HEK293 (cell line): ENCODE measurements at regions not wholly inside any gene's neighbourhood (a gene's known extent, or its start where the extent isn't known, plus 50 kb on each side); places are given as distances from the start of the nearest gene placed in this dataset.

Experiments used
- CTCF ChIA-PET: fragments of 350-600 bp; formaldehyde crosslinking; extraction: SDS; loops from one replicate; lab custom pipeline; 2021; ENCODE audit warnings: antibody characterized with exemption; lab: Yijun Ruan, JAX
- POLR2A ChIA-PET: fragments of 300-600 bp; formaldehyde crosslinking; extraction: SDS; loops from one replicate; lab custom pipeline; 2020; ENCODE audit warnings: antibody characterized with exemption, inconsistent platforms; lab: Yijun Ruan, JAX
- H3K27ac ChIP-seq: fragments of 200-500 bp; sonication (Bioruptor generic); 2 replicates; pipeline ENCODE4 v1.5.1; 2014; ENCODE audit warnings: low read depth, low read length, control low read depth, inconsistent platforms; ENCODE audit errors: extremely low read depth
- H3K36me3 ChIP-seq, 2 experiments: fragments of 200-500 bp in 1 of 2; sonication (Bioruptor generic) in 1 of 2; 1 replicate in 1 of 2; 2 replicates in 1 of 2; pipeline ENCODE4 v1.5.1; 2014 to 2017; ENCODE audit warnings: inconsistent platforms in 2 of 2, low read length in 2 of 2; ENCODE audit not compliant: control insufficient read depth in 2 of 2, insufficient read depth in 1 of 2
- H3K4me1 ChIP-seq: fragments of 200-500 bp; sonication (Bioruptor generic); 2 replicates; pipeline ENCODE4 v1.5.1; 2014; ENCODE audit warnings: mild to moderate bottlenecking, low read length, inconsistent platforms; ENCODE audit not compliant: control insufficient read depth, insufficient read depth
- H3K4me3 ChIP-seq: 2 replicates; pipeline ENCODE4 v1.5.1; 2011; ENCODE audit warnings: low read depth, mild to moderate bottlenecking, control low read depth, low read length, moderate library complexity
- H3K9me3 ChIP-seq: fragments of 200-500 bp; sonication (Bioruptor generic); 2 replicates; pipeline ENCODE4 v1.5.1; 2014; ENCODE audit warnings: low read depth, low read length, inconsistent platforms; ENCODE audit not compliant: control insufficient read depth, insufficient read depth
- BCL11B ChIP-seq: fragments of 450-650 bp; formaldehyde crosslinking; IDR thresholded peaks from 2 replicates; pipeline ENCODE4 v1.5.1; 2016; ENCODE audit warnings: low read depth, missing biosample characterization, missing genetic modification characterization
- GFI1B ChIP-seq: fragments of 450-650 bp; formaldehyde crosslinking; IDR thresholded peaks from 2 replicates; pipeline ENCODE4 v1.5.1; 2016; ENCODE audit warnings: missing biosample characterization, missing genetic modification characterization
- GLI4 ChIP-seq: fragments of 450-650 bp; formaldehyde crosslinking; IDR thresholded peaks from 2 replicates; pipeline ENCODE4 v1.5.1; 2016; ENCODE audit warnings: missing biosample characterization, missing genetic modification characterization
- KLF10 ChIP-seq: fragments of 450-650 bp; IDR thresholded peaks from 2 replicates; pipeline ENCODE4 v1.5.1; 2018; ENCODE audit warnings: missing biosample characterization, mild to moderate bottlenecking, missing genetic modification characterization
- KLF8 ChIP-seq: fragments of 450-650 bp; formaldehyde crosslinking; IDR thresholded peaks from 2 replicates; pipeline ENCODE4 v1.5.1; 2016; ENCODE audit warnings: missing biosample characterization, missing genetic modification characterization
- OSR2 ChIP-seq: fragments of 450-650 bp; formaldehyde crosslinking; IDR thresholded peaks from 2 replicates; pipeline ENCODE4 v1.5.1; 2016; ENCODE audit warnings: missing biosample characterization, missing genetic modification characterization
- RBAK ChIP-seq: fragments of 450-650 bp; formaldehyde crosslinking; IDR thresholded peaks from 2 replicates; pipeline ENCODE4 v1.5.1; 2016; ENCODE audit warnings: missing biosample characterization, missing genetic modification characterization
- REPIN1 ChIP-seq: fragments of 450-650 bp; formaldehyde crosslinking; IDR thresholded peaks from 2 replicates; pipeline ENCODE4 v1.5.1; 2017; ENCODE audit warnings: missing biosample characterization, missing genetic modification characterization, low read depth
- ZEB2 ChIP-seq: fragments of 450-650 bp; formaldehyde crosslinking; IDR thresholded peaks from 2 replicates; pipeline ENCODE4 v1.5.1; 2016; ENCODE audit warnings: missing biosample characterization, missing genetic modification characterization
- ZNF140 ChIP-seq: fragments of 450-650 bp; formaldehyde crosslinking; IDR thresholded peaks from 2 replicates; pipeline ENCODE4 v1.5.1; 2016; ENCODE audit warnings: missing biosample characterization, missing genetic modification characterization
- ZNF19 ChIP-seq: fragments of 450-650 bp; formaldehyde crosslinking; IDR thresholded peaks from 2 replicates; pipeline ENCODE4; 2016; ENCODE audit warnings: missing biosample characterization, missing genetic modification characterization, low read depth
- ZNF202 ChIP-seq: fragments of 450-650 bp; formaldehyde crosslinking; IDR thresholded peaks from 2 replicates; pipeline ENCODE4 v1.5.1; 2016; ENCODE audit warnings: missing biosample characterization, missing genetic modification characterization, borderline replicate concordance
- ZNF248 ChIP-seq: fragments of 450-650 bp; formaldehyde crosslinking; IDR thresholded peaks from 2 replicates; pipeline ENCODE4 v1.5.1; 2017; ENCODE audit warnings: missing biosample characterization, missing genetic modification characterization
- ZNF302 ChIP-seq: fragments of 450-650 bp; formaldehyde crosslinking; IDR thresholded peaks from 2 replicates; pipeline ENCODE4 v1.5.1; 2016; ENCODE audit warnings: missing biosample characterization, missing genetic modification characterization, low read depth
- ZNF629 ChIP-seq: fragments of 450-650 bp; formaldehyde crosslinking; IDR thresholded peaks from 2 replicates; pipeline ENCODE4 v1.5.1; 2017; ENCODE audit warnings: missing biosample characterization, missing genetic modification characterization
- ZNF76 ChIP-seq: fragments of 450-650 bp; formaldehyde crosslinking; IDR thresholded peaks from 2 replicates; pipeline ENCODE4; 2016; ENCODE audit warnings: low read depth, missing biosample characterization, missing genetic modification characterization, borderline replicate concordance
- ZNF837 ChIP-seq: fragments of 450-650 bp; formaldehyde crosslinking; IDR thresholded peaks from 2 replicates; pipeline ENCODE4 v1.5.1; 2016; ENCODE audit warnings: missing biosample characterization, missing genetic modification characterization
- TF ChIP-seq, protein P1 (sequence below): fragments of 450-650 bp; formaldehyde crosslinking; IDR thresholded peaks from 2 replicates; pipeline ENCODE4 v1.5.1; 2017; ENCODE audit warnings: missing biosample characterization, mild to moderate bottlenecking, missing genetic modification characterization, moderate library complexity
- TF ChIP-seq, protein P2 (sequence below): fragments of 450-650 bp; IDR thresholded peaks from 2 replicates; pipeline ENCODE4 v1.5.1; 2018; ENCODE audit warnings: missing biosample characterization, missing genetic modification characterization
- TF ChIP-seq, protein P3 (sequence below): fragments of 450-650 bp; IDR thresholded peaks from 2 replicates; pipeline ENCODE4 v1.5.1; 2018; ENCODE audit warnings: missing biosample characterization, mild to moderate bottlenecking, missing genetic modification characterization
- TF ChIP-seq, protein P4 (sequence below): fragments of 450-650 bp; formaldehyde crosslinking; IDR thresholded peaks from 2 replicates; pipeline ENCODE4 v1.5.1; 2016; ENCODE audit warnings: missing biosample characterization, missing genetic modification characterization
- TF ChIP-seq, protein P5 (sequence below): fragments of 450-650 bp; formaldehyde crosslinking; IDR thresholded peaks from 2 replicates; pipeline ENCODE4; 2016; ENCODE audit warnings: missing biosample characterization, missing genetic modification characterization
- TF ChIP-seq, protein P6 (sequence below): fragments of 450-650 bp; formaldehyde crosslinking; IDR thresholded peaks from 2 replicates; pipeline ENCODE4 v1.5.1; 2016; ENCODE audit warnings: missing biosample characterization, missing genetic modification characterization, borderline replicate concordance

DNA sequence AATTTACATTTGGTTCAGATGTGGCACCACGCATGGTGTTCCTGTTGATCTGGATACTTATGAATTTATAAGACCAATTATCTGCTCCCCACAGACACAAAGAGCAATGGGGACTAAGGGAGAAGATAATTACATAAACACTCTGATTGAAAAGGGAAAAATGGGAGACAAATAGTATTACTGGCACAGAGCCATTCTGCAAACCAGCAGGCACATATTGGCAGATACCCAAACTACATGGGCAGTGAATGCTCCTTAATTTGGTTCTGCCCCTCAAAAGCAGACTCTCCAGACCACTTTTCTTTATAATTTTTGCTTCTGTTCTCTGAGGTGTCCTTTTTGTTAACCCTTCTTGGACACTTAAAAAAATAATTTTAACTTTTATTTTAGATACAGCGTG is 1674.2 kb downstream of the PCDH9 start (continued):
- TF ChIP-seq ZNF19 (tag by site-specific recombination) (no peak), ZEB2 (tag by site-specific recombination) (no peak), GFI1B (tag by site-specific recombination) (no peak), ZNF202 (tag by site-specific recombination) (no peak), KLF10 (tag by site-specific recombination) (no peak)
- TF ChIP-seq, protein P1, sequence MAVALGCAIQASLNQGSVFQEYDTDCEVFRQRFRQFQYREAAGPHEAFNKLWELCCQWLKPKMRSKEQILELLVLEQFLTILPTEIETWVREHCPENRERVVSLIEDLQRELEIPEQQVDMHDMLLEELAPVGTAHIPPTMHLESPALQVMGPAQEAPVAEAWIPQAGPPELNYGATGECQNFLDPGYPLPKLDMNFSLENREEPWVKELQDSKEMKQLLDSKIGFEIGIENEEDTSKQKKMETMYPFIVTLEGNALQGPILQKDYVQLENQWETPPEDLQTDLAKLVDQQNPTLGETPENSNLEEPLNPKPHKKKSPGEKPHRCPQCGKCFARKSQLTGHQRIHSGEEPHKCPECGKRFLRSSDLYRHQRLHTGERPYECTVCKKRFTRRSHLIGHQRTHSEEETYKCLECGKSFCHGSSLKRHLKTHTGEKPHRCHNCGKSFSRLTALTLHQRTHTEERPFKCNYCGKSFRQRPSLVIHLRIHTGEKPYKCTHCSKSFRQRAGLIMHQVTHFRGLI (tag by site-specific recombination) = no peak
- TF ChIP-seq, protein P2, sequence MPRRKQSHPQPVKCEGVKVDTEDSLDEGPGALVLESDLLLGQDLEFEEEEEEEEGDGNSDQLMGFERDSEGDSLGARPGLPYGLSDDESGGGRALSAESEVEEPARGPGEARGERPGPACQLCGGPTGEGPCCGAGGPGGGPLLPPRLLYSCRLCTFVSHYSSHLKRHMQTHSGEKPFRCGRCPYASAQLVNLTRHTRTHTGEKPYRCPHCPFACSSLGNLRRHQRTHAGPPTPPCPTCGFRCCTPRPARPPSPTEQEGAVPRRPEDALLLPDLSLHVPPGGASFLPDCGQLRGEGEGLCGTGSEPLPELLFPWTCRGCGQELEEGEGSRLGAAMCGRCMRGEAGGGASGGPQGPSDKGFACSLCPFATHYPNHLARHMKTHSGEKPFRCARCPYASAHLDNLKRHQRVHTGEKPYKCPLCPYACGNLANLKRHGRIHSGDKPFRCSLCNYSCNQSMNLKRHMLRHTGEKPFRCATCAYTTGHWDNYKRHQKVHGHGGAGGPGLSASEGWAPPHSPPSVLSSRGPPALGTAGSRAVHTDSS = no peak
- TF ChIP-seq, all 188 proteins: peak for 0

DNA sequence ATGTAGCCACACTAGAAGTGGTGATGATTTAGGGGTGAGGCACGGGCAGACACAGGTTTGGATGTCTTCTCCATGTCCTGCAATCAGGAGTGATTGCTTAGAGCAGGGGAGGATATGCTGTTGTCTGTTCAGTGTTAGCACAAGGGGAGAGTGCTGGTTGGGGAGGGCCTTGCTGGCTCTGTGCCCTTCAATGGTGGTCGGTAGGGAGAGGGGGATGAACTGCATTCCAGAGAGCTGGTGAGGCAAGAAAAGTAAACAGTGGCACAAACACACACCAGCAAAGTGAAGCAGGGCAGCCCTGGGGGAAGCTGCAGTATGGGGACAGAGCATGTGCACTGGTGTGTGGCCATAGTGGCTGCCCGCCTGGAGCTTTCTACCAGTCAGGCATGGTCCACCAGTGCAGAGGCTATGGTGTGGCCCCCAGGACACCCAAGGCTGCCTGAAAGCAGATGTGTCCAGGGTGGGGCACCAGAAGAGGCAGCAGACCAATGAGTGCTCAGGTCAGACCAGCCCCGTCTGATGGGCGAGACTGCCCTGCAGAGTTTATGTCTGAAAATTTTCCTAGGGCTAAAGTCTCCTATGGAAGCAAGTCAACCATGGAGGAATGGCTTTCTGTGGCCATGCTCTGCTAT is 1676.9 kb downstream of the PCDH9 start:
- no peak overlapping the region for H3K27ac ChIP-seq
- no peaks in the 10 kb centered on the region for H3K4me1 ChIP-seq
- CTCF ChIA-PET = no interaction called here
- no peaks in the 10 kb centered on the region for H3K36me3 ChIP-seq
- H3K4me3 ChIP-seq = no peak overlapping the region
- POLR2A ChIA-PET = no interaction called here
- H3K9me3 ChIP-seq = no peaks in the 10 kb centered on the region
- TF ChIP-seq OSR2 (tag by site-specific recombination) = no peak
- no peak for TF ChIP-seq ZNF248 (tag by site-specific recombination)
- no peak for TF ChIP-seq BCL11B (tag by site-specific recombination)
- no peak for TF ChIP-seq GLI4 (tag by site-specific recombination)
- TF ChIP-seq, protein P3, sequence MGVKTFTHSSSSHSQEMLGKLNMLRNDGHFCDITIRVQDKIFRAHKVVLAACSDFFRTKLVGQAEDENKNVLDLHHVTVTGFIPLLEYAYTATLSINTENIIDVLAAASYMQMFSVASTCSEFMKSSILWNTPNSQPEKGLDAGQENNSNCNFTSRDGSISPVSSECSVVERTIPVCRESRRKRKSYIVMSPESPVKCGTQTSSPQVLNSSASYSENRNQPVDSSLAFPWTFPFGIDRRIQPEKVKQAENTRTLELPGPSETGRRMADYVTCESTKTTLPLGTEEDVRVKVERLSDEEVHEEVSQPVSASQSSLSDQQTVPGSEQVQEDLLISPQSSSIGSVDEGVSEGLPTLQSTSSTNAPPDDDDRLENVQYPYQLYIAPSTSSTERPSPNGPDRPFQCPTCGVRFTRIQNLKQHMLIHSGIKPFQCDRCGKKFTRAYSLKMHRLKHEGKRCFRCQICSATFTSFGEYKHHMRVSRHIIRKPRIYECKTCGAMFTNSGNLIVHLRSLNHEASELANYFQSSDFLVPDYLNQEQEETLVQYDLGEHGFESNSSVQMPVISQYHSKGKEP (tag by site-specific recombination) = no peak
- no peak for TF ChIP-seq REPIN1 (tag by site-specific recombination)
- TF ChIP-seq, protein P4, sequence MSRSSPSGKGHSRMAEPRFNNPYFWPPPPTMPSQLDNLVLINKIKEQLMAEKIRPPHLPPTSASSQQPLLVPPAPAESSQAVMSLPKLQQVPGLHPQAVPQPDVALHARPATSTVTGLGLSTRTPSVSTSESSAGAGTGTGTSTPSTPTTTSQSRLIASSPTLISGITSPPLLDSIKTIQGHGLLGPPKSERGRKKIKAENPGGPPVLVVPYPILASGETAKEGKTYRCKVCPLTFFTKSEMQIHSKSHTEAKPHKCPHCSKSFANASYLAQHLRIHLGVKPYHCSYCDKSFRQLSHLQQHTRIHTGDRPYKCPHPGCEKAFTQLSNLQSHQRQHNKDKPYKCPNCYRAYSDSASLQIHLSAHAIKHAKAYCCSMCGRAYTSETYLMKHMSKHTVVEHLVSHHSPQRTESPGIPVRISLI (tag by site-specific recombination) = no peak
- TF ChIP-seq KLF8 (tag by site-specific recombination) = no peak
- TF ChIP-seq, protein P5, sequence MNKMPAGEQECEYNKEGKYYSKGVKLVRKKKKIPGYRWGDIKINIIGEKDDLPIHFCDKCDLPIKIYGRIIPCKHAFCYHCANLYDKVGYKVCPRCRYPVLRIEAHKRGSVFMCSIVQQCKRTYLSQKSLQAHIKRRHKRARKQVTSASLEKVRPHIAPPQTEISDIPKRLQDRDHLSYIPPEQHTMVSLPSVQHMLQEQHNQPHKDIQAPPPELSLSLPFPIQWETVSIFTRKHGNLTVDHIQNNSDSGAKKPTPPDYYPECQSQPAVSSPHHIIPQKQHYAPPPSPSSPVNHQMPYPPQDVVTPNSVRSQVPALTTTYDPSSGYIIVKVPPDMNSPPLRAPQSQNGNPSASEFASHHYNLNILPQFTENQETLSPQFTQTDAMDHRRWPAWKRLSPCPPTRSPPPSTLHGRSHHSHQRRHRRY (tag by site-specific recombination) = no peak
- TF ChIP-seq ZNF140 = no peak
- no peak for TF ChIP-seq RBAK (tag by site-specific recombination)
- TF ChIP-seq ZNF76 (tag by site-specific recombination) = no peak
- TF ChIP-seq, protein P6, sequence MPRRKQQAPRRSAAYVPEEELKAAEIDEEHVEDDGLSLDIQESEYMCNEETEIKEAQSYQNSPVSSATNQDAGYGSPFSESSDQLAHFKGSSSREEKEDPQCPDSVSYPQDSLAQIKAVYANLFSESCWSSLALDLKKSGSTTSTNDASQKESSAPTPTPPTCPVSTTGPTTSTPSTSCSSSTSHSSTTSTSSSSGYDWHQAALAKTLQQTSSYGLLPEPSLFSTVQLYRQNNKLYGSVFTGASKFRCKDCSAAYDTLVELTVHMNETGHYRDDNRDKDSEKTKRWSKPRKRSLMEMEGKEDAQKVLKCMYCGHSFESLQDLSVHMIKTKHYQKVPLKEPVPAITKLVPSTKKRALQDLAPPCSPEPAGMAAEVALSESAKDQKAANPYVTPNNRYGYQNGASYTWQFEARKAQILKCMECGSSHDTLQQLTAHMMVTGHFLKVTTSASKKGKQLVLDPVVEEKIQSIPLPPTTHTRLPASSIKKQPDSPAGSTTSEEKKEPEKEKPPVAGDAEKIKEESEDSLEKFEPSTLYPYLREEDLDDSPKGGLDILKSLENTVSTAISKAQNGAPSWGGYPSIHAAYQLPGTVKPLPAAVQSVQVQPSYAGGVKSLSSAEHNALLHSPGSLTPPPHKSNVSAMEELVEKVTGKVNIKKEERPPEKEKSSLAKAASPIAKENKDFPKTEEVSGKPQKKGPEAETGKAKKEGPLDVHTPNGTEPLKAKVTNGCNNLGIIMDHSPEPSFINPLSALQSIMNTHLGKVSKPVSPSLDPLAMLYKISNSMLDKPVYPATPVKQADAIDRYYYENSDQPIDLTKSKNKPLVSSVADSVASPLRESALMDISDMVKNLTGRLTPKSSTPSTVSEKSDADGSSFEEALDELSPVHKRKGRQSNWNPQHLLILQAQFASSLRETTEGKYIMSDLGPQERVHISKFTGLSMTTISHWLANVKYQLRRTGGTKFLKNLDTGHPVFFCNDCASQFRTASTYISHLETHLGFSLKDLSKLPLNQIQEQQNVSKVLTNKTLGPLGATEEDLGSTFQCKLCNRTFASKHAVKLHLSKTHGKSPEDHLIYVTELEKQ (tag by site-specific recombination) = no peak
- no peak for TF ChIP-seq ZNF837
- TF ChIP-seq ZNF302 (tag by site-specific recombination) = no peak
- no peak for TF ChIP-seq ZNF629 (tag by site-specific recombination)
- TF ChIP-seq, all 188 proteins: peak for 0
